OCI-LY3 (cell line): ENCODE measurements at regions not wholly inside any gene's neighbourhood (a gene's known extent, or its start where the extent isn't known, plus 50 kb on each side); places are given as distances from the start of the nearest gene placed in this dataset.

ENCODE experiments used
- EZH2phosphoT487 ChIP-seq: fragments of 200-600 bp; shearing (Covaris generic); IDR thresholded peaks from 2 replicates; pipeline ENCODE4 v1.6.1; 2018; ENCODE audit warnings: antibody characterized with exemption, mixed run types, low read depth
- TF ChIP-seq, protein P1 (sequence below): fragments of 200-600, 300-600 bp; sonication (generic); IDR thresholded peaks from 2 replicates; pipeline ENCODE4 v1.5.1; 2014; ENCODE audit warnings: antibody characterized with exemption, low read length, low read depth

DNA sequence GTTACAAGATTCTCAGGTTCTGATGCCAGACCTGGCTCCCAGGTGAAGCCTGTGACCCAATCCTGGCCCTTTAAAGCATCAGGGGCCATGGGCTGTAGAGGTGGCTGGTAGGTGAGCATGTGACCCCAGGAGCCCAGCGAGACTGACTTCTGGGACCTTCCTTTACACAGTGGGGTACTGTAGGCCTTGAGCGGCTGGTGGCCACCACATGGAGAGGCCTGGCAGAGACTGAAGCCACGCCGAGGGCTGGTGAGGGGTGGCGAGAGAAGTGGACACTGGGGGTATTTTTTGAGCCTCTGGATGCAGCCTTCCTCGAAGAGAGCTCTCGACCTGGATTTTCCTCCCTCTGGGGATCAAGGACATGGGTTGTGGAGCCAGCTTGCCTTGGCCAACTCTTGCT, 71.2 kb upstream of the ITGA11 start:
- TF ChIP-seq, protein P1, sequence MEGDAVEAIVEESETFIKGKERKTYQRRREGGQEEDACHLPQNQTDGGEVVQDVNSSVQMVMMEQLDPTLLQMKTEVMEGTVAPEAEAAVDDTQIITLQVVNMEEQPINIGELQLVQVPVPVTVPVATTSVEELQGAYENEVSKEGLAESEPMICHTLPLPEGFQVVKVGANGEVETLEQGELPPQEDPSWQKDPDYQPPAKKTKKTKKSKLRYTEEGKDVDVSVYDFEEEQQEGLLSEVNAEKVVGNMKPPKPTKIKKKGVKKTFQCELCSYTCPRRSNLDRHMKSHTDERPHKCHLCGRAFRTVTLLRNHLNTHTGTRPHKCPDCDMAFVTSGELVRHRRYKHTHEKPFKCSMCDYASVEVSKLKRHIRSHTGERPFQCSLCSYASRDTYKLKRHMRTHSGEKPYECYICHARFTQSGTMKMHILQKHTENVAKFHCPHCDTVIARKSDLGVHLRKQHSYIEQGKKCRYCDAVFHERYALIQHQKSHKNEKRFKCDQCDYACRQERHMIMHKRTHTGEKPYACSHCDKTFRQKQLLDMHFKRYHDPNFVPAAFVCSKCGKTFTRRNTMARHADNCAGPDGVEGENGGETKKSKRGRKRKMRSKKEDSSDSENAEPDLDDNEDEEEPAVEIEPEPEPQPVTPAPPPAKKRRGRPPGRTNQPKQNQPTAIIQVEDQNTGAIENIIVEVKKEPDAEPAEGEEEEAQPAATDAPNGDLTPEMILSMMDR = no peak
- no peak for TF ChIP-seq EZH2phosphoT487
